ENCODE measurements at regions not wholly inside any gene's neighbourhood (a gene's known extent, or its start where the extent isn't known, plus 50 kb on each side); places are given as distances from the start of the nearest gene placed in this dataset.

- Histone ChIP-seq H3K9me3 (no peaks in the 10 kb centered on the region), H3K4me3 (ENCODE audit: low read depth, low read length) (no peak overlapping the region), H3K4me1 (no peaks in the 10 kb centered on the region), H3K36me3 (no peaks in the 10 kb centered on the region), H3K27me3 (no peaks in the 10 kb centered on the region)
- DNase-seq, result no peak
- no peak for TF ChIP-seq CTCF (IDR thresholded peaks at IDR 0.05; ENCODE audit: low read depth, low read length)
These were observed 537.5 kb upstream of the WWC1 start for GRCh38 chr5:167753725-167754490.

DNA sequence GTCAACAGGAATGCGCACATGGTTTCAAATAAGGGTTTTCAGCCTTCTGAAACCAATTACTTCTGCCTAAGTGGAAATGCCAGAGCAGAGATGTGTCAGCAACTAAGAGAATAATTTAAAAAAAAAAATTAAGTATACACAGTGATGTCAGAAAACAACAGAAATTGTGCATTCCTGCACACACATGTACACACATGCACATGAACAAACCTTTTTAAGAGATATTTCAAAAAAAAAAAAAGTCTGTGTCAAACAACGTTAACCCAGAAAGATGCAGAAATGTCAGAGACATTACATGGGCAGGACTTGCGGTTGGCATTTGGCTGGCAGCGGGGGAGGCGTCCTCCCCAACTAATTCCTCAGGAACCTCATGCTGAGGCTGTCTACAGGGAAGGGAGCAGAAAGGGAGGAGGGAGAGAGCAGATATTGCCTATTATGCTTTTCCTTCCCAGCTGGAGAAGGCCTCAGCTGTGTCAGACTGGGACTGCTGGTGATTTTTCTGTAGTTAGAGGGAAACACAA lies 536.9 kb upstream of the WWC1 start:
- no peak overlapping the region for H3K4me3 ChIP-seq (ENCODE audit: low read depth, low read length)
- no peaks in the 10 kb centered on the region for H3K4me1 ChIP-seq
- no peak for DNase-seq

DNA sequence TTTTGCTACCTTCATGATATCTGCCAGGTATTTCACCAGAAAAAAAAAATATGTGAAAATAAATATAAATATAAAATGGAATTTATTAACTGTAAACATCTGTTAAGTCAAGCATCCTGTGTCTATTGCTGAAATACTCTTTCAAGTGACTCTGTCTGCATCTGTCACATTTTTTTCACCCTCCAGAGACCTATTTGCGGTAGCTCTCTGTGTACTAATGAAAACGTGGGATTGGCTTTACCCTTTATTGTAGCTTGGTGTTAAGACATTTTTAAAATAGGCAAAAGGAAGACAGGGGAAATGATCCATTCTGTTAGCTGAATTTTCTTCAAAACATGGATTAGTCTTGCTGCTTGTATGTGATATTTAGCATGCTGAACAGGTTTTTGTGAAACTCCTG lies 536.0 kb upstream of the WWC1 start:
- DNase-seq, result no peak
- Histone ChIP-seq H3K36me3 (no peaks in the 10 kb centered on the region), H3K27me3 (no peaks in the 10 kb centered on the region), H3K4me3 (ENCODE audit: low read depth, low read length) (no peak overlapping the region), H3K9me3 (no peaks in the 10 kb centered on the region), H3K4me1 (no peaks in the 10 kb centered on the region)
- no peak for TF ChIP-seq CTCF (IDR thresholded peaks at IDR 0.05; ENCODE audit: low read depth, low read length)

More for the DNA sequence above, 536.9 kb upstream of the WWC1 start:
- Histone ChIP-seq H3K9me3 (no peaks in the 10 kb centered on the region), H3K27me3 (no peaks in the 10 kb centered on the region), H3K36me3 (no peaks in the 10 kb centered on the region)
- no peak for TF ChIP-seq CTCF (IDR thresholded peaks at IDR 0.05; ENCODE audit: low read depth, low read length)

DNA sequence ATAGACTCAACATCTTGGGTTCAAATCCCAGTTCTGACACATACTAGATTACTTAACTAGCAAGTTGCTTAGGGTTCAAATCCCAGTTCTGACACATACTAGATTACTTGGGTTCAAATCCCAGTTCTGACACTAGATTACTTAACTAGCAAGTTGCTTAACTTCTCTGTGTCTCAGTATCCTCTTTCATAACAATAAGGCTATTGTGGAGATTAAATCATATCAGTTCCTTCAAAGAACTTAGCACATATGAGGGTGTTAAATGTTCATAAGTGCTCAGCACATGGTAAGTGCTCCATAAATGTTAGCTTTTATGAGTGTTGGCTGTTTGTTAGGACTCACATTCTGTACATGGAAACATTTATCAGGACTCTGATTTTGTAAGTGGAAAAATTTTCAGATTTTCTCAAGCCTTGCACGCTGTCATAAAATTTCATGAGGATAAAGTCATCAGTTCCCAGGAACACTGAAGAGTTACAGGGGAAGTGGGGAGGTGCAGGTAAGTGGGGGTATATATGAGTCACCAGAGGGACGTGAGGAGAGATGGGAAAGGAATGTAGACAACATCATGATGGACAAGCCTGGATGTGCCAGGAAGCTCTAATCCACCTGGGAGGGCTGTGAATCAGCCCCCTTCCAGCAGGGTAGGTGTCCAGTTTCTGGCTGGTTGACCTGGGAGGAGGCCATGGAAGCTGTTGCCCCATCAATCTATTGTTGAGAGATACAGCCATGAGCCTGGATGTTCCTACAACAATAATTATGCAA lies 532.2 kb upstream of the WWC1 start:
- TF ChIP-seq CTCF (IDR thresholded peaks at IDR 0.05; ENCODE audit: low read depth, low read length), result no peak
- no peaks in the 10 kb centered on the region for H3K36me3 ChIP-seq
- H3K4me3 ChIP-seq (ENCODE audit: low read depth, low read length), result no peak overlapping the region
- H3K9me3 ChIP-seq, result no peaks in the 10 kb centered on the region
- no peak for DNase-seq
- no peaks in the 10 kb centered on the region for H3K4me1 ChIP-seq
- no peaks in the 10 kb centered on the region for H3K27me3 ChIP-seq

DNA sequence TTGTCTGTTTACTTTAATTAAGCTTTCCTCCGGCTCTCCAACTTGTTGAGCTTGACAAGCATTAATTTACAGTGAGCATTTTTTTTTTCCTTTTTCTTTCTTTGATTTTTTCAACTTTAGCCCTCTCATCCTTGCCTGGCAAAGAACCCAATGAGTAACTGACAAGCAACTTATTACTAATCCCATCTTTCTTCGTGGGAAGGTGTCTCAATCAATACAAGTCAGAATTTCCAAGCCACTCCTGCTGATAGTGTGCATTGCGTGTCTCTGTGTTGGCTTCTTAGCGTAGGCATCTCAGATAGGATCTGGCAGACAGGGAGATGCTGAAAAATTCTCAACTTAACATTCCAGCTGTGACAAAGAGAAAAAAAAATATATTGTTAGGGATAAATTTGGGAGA lies 527.7 kb upstream of the WWC1 start:
- Histone ChIP-seq H3K27me3 (no peaks in the 10 kb centered on the region), H3K4me3 (ENCODE audit: low read depth, low read length) (no peak overlapping the region), H3K9me3 (no peaks in the 10 kb centered on the region), H3K4me1 (no peaks in the 10 kb centered on the region), H3K36me3 (no peaks in the 10 kb centered on the region)
- DNase-seq, result no peak
- no peak for TF ChIP-seq CTCF (IDR thresholded peaks at IDR 0.05; ENCODE audit: low read depth, low read length)

Measured in BE2C (cell line).